Esophagus muscularis mucosa (tissue), 3 donors: ENCODE measurements at regions not wholly inside any gene's neighbourhood (a gene's known extent, or its start where the extent isn't known, plus 50 kb on each side); places are given as distances from the start of the nearest gene placed in this dataset.
A peak's percentile ranks its signal among the peaks of the same experiment; 100 is the strongest.

Source experiments
- POLR2A ChIP-seq: fragments of 450-650 bp; IDR thresholded peaks from one replicate; pipeline ENCODE4 v1.6.1; 2017; ENCODE audit warnings: antibody characterized with exemption, moderate library complexity, mild to moderate bottlenecking, low read depth
- POLR2AphosphoS5 ChIP-seq, 2 donors: sonication (generic); formaldehyde crosslinking; IDR thresholded peaks; one replicate each; pipeline ENCODE4 v1.6.1; 2017; ENCODE audit warnings: antibody characterized with exemption in 2 of 2
- TF ChIP-seq, protein P1 (sequence below), 3 experiments: fragments of 200-600 bp in 2 of 3; fragments of 450-650 bp in 1 of 3; sonication (generic) in 2 of 3; IDR thresholded peaks; one replicate each; pipeline ENCODE4 v1.5.1; 2017 to 2019; ENCODE audit warnings: antibody characterized with exemption in 3 of 3, mild to moderate bottlenecking in 2 of 3, moderate library complexity in 1 of 3

DNA sequence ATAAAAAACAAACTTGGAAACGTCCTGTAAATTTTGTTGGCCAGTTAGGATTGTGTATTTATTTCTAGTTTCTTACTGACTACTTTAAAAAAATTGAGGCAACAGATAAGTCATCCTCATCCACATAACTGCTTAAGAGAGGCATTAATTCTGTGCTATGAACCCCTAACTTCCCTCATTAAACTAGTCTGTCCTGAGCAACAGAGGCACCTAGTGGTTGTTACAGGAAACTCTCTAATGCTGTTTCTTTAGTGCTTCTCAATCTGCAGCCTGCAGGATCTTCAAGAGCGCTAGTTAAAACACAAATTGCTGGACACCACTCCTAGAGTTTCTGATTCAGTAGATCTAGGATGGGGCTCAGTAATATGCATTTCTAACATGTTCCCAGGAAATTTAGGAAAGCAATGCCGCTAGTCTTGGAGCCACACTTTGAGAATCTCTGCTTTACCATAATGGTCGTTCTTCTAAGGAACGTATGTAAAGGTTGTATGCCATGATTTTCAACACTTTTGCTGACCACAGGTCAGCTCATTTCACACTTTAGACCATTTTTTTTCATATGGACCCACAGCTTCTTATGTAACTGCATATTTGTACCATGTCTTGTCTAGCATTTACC lies 410.1 kb upstream of the SMARCA2 start:
- TF ChIP-seq, protein P1, sequence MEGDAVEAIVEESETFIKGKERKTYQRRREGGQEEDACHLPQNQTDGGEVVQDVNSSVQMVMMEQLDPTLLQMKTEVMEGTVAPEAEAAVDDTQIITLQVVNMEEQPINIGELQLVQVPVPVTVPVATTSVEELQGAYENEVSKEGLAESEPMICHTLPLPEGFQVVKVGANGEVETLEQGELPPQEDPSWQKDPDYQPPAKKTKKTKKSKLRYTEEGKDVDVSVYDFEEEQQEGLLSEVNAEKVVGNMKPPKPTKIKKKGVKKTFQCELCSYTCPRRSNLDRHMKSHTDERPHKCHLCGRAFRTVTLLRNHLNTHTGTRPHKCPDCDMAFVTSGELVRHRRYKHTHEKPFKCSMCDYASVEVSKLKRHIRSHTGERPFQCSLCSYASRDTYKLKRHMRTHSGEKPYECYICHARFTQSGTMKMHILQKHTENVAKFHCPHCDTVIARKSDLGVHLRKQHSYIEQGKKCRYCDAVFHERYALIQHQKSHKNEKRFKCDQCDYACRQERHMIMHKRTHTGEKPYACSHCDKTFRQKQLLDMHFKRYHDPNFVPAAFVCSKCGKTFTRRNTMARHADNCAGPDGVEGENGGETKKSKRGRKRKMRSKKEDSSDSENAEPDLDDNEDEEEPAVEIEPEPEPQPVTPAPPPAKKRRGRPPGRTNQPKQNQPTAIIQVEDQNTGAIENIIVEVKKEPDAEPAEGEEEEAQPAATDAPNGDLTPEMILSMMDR (IDR thresholded peaks at IDR 0.05): peak in 2 of 3 experiments; percentile 7 to 17
- TF ChIP-seq POLR2AphosphoS5 (IDR thresholded peaks at IDR 0.05) (no peak), POLR2A (no peak)
